ENCODE measurements at regions not wholly inside any gene's neighbourhood (a gene's known extent, or its start where the extent isn't known, plus 50 kb on each side); places are given as distances from the start of the nearest gene placed in this dataset.
A peak's percentile ranks its signal among the peaks of the same experiment; 100 is the strongest.

DNA sequence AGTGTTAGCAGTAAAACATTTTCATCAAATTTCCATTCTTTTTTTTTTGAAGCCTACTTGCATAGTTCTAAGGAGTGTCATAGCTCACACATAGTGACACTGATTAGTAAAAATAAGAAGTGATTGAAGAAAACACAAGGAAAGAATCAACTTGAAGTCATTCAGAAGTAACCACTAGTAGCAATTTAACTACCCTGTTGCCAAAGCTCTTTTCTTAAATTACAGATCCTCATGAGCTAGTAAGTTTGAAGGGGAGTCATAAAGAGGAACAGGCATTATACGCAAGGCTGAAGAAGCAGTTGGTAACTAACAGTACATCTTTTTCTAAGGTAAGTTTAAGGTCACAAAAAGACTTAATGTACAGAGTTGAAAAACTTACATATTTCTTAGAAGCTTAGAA, 332.2 kb downstream of the CHRM3 start:
- H3K36me3 ChIP-seq (replicated peaks in 1 of 2), result no peaks in the 10 kb centered on the region
- H3K27ac ChIP-seq, result no peak overlapping the region
- H3K9me3 ChIP-seq (replicated peaks in 1 of 3), result no peaks in the 10 kb centered on the region
- TF ChIP-seq, protein P1, sequence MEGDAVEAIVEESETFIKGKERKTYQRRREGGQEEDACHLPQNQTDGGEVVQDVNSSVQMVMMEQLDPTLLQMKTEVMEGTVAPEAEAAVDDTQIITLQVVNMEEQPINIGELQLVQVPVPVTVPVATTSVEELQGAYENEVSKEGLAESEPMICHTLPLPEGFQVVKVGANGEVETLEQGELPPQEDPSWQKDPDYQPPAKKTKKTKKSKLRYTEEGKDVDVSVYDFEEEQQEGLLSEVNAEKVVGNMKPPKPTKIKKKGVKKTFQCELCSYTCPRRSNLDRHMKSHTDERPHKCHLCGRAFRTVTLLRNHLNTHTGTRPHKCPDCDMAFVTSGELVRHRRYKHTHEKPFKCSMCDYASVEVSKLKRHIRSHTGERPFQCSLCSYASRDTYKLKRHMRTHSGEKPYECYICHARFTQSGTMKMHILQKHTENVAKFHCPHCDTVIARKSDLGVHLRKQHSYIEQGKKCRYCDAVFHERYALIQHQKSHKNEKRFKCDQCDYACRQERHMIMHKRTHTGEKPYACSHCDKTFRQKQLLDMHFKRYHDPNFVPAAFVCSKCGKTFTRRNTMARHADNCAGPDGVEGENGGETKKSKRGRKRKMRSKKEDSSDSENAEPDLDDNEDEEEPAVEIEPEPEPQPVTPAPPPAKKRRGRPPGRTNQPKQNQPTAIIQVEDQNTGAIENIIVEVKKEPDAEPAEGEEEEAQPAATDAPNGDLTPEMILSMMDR (IDR thresholded peaks at IDR 0.05), result no peak
- TF ChIP-seq POLR2A (IDR thresholded peaks at IDR 0.05), result no peak
- 69 to 88% (median 83%) methylated on average over 1 of the region's 1 CpG for WGBS, 4 donors
- H3K27me3 ChIP-seq, result no peaks in the 10 kb centered on the region
- no peak overlapping the region for H3K4me3 ChIP-seq
- H3K4me1 ChIP-seq (replicated peaks in 1 of 2), result no peaks in the 10 kb centered on the region
- intact Hi-C loops (cut with DNase I), result no loop called here
- no peak for DNase-seq

DNA sequence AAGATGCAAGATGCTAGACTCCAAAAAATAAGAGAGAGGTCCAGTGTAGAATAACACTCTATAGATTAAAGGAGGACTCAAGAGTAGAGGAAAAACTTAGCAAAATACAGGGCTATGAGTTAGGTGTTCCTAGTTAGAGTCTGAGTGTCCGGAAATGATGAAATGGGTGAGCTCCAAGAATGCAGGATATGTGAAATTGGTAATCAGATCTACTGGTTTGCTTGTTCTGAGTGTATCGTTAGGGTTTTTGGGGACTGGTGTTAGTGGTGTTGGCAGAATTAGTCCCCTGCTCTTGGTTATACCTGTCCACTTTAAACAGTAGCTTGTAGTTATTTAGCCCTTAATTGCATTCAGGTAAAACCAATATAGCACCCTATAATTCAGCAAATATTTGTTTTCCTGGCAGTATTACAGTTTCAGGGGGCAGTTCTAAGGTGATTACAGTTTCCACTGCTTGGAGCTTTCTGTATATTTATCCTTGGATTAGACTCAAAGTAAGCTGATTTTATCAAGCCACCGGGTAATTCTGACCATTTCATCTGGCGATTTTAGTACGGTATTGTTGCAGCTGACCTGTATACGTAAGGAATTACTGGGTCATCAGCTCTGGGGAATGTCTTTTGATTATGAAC, 332.7 kb downstream of the CHRM3 start:
- intact Hi-C loops (cut with DNase I), result no loop called here
- Histone ChIP-seq H3K27me3 (no peaks in the 10 kb centered on the region), H3K4me3 (no peak overlapping the region), H3K4me1 (replicated peaks in 1 of 2) (no peaks in the 10 kb centered on the region), H3K27ac (peak overlapping the region in 1 of 5 donors; percentile 3), H3K36me3 (replicated peaks in 1 of 2) (no peaks in the 10 kb centered on the region), H3K9me3 (replicated peaks in 1 of 3) (no peaks in the 10 kb centered on the region)
- no peak for DNase-seq
- TF ChIP-seq, protein P1 (IDR thresholded peaks at IDR 0.05), result no peak
- TF ChIP-seq POLR2A (IDR thresholded peaks at IDR 0.05), result no peak
- WGBS, 4 donors, result 63 to 67% (median 65%) methylated on average over 6 of the region's 6 CpGs

DNA sequence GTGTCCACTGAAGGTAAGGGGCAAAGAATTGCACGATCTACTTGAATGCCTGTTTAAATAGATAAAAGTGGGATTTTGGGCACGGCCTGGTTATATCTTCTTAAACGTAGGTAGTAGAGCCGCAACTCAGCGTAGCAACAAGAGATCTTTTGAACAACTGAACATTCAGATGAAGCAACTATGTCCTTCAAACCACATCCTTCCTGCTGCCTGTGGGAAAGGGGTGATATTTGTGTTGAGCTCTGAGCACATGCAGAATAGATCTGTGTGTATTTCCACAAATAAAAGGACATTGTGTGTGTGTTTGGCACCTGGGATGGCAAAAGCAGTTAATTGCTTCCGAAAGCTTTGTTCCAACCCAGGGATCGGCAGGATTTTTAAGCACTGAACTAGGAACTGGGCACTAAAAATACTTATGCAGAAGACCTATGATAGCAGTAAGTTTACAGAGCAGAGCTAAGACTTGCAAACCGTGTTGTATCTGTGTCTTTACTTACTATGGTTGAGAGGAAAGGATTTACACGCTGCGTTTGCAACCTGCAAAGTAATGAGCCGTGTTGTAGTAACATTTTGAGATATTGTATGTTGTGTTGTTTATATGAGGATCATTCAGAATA, 333.4 kb downstream of the CHRM3 start:
- intact Hi-C loops (cut with DNase I), result no loop called here
- no peak for DNase-seq
- Histone ChIP-seq H3K27ac (peak overlapping the region in 1 of 5 donors; percentile 3), H3K27me3 (no peaks in the 10 kb centered on the region), H3K9me3 (replicated peaks in 1 of 3) (no peaks in the 10 kb centered on the region), H3K4me3 (no peak overlapping the region), H3K36me3 (replicated peaks in 1 of 2) (no peaks in the 10 kb centered on the region), H3K4me1 (replicated peaks in 1 of 2) (no peaks in the 10 kb centered on the region)
- TF ChIP-seq, protein P1 (IDR thresholded peaks at IDR 0.05), result no peak
- TF ChIP-seq POLR2A (IDR thresholded peaks at IDR 0.05), result no peak
- WGBS, 4 donors, result 65 to 71% (median 67%) methylated on average over 11 of the region's 11 CpGs

DNA sequence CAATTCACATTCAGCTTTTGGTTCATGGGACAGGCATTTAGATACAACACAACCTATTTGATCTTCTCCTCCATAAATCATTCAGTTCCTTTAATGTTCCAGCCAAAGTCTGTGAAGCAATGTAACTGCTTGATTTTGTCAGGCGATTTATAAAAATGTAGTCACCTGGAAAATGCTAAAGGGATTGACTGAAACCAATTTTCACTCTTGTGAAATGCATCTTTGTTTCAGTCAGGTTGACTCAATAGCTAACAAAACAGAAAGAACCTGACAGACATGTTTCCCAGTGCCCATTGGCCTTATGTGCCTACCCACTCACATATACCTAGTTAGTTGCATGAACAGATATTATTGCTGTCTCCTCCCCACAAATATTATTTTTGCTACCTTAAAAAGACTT, 335.7 kb downstream of the CHRM3 start:
- Histone ChIP-seq H3K4me1 (replicated peaks in 1 of 2) (no peaks in the 10 kb centered on the region), H3K4me3 (no peak overlapping the region), H3K27me3 (no peaks in the 10 kb centered on the region), H3K9me3 (replicated peaks in 1 of 3) (no peaks in the 10 kb centered on the region), H3K36me3 (replicated peaks in 1 of 2) (no peaks in the 10 kb centered on the region), H3K27ac (no peak overlapping the region)
- WGBS, 4 donors, result 60 to 81% (median 77%) methylated on average over 1 of the region's 1 CpG
- no peak for DNase-seq
- TF ChIP-seq, protein P1 (IDR thresholded peaks at IDR 0.05), result no peak
- no peak for TF ChIP-seq POLR2A (IDR thresholded peaks at IDR 0.05)
- intact Hi-C loops (cut with DNase I), result no loop called here
